Esophagus (tissue), 2 donors: ENCODE measurements at regions not wholly inside any gene's neighbourhood (a gene's known extent, or its start where the extent isn't known, plus 50 kb on each side); places are given as distances from the start of the nearest gene placed in this dataset.
"Not testable (repeated sequence)": the region's sequence is repeated elsewhere in the genome, so short reads cannot be mapped to it uniquely, and the experiment has no call there.

Experiments
- H3K27ac ChIP-seq, 2 donors: one replicate each; pipeline ENCODE4 v1.5.1; 2013; ENCODE audit warnings: low read depth in 2 of 2, mild to moderate bottlenecking in 2 of 2, inconsistent platforms in 1 of 2, low read length in 1 of 2, moderate library complexity in 1 of 2
- H3K27me3 ChIP-seq, 2 donors: one replicate each; pipeline ENCODE4 v1.6.1; 2013; ENCODE audit warnings: low read length in 2 of 2, control low read depth in 1 of 2, mild to moderate bottlenecking in 1 of 2; ENCODE audit not compliant: insufficient read depth in 2 of 2, control insufficient read depth in 1 of 2
- H3K36me3 ChIP-seq, 2 donors: one replicate each; pipeline ENCODE4 v1.6.1; 2013; ENCODE audit warnings: low read length in 1 of 2; ENCODE audit not compliant: control insufficient read depth in 2 of 2, insufficient read depth in 2 of 2
- H3K4me1 ChIP-seq, 2 donors: one replicate each; pipeline ENCODE4 v1.6.1; 2013; ENCODE audit warnings: low read length in 1 of 2; ENCODE audit not compliant: control insufficient read depth in 2 of 2, insufficient read depth in 2 of 2
- H3K4me3 ChIP-seq, 2 donors: one replicate each; pipeline ENCODE4 v1.5.1; 2013; ENCODE audit warnings: low read length in 2 of 2, mild to moderate bottlenecking in 2 of 2, low read depth in 1 of 2, moderate library complexity in 1 of 2
- H3K9me3 ChIP-seq, 2 donors: one replicate each; pipeline ENCODE4 v1.6.1; 2013; ENCODE audit warnings: mild to moderate bottlenecking in 2 of 2, low read depth in 1 of 2, low read length in 1 of 2, moderate library complexity in 1 of 2; ENCODE audit not compliant: control insufficient read depth in 2 of 2, insufficient read depth in 1 of 2
- WGBS, 2 donors: extraction: QIAGEN DNeasy Blood & Tissue Kit; methylation state at CpG; one replicate each; pipeline ENCODE4 v1.1.7; 2013; 5-methylcytosine and 5-hydroxymethylcytosine counted together
- donor health status: healthy with polysubstance abuse.
- donor health status: Bipolar disorder and iron deficiency.

DNA sequence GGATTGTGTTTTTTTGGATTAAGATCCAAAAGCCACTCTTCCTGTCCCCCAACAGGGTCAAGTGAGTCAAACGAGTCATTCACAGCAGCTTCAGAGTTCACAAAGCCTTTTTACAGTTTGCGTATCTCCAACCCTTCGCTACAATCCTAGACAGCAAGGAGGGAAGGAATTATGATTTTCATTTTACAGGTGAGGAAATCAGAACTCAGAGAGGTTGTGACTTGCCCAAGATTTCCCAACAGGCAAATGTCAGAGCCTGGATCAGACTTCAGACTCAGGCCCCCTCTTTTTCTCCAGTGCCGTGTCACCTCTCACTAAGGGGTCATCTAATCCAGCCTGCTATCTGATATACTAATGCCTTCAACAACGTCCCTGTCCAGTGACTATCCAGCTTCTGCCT lies 72.1 kb upstream of the XPA start:
- peak overlapping the region in 1 of 2 donors; percentile 67 for H3K27ac ChIP-seq

DNA sequence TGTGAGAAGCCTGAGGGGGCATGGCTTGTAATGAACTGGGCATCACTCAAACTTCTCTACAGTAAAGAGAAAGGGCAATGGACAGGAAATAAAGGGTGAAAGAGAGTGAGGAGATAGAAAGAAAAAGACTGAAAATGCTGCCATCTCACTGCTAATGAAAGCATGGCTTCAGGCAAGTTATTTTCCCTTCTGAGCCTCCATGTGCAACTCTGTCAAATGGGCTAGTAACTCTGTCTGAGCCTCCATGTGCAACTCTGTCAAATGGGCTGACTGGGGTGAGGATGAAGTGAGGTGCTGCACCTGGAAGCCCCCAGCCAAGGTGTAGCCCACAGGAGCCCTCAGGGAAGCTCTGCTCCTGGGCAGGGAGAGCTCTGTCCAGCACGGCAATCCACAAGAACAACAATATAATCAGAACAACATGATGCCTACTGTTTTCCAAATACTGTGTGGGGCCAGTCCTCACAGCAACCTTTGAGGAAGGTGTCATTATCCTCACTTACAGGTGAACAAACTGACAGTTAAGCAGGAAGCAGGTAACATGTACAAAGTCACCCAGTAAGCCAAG lies 73.8 kb upstream of the XPA start:
- no peaks in the 10 kb centered on the region for H3K9me3 ChIP-seq
- 65 to 69% methylated on average over 1 of the region's 1 CpG for WGBS, 2 donors
- H3K4me3 ChIP-seq: no peak overlapping the region
- H3K4me1 ChIP-seq: peaks cover 0 to 19% of the 10 kb centered on the region in 2 donors
- no peaks in the 10 kb centered on the region for H3K36me3 ChIP-seq
- no peak overlapping the region for H3K27ac ChIP-seq
- H3K27me3 ChIP-seq: no peaks in the 10 kb centered on the region

More for the DNA sequence above, 72.1 kb upstream of the XPA start:
- peaks cover 2 to 19% of the 10 kb centered on the region in 2 donors for H3K4me1 ChIP-seq
- 43 to 57% methylated on average over 5 of the region's 5 CpGs for WGBS, 2 donors
- no peaks in the 10 kb centered on the region for H3K27me3 ChIP-seq
- H3K4me3 ChIP-seq: no peak overlapping the region
- no peaks in the 10 kb centered on the region for H3K9me3 ChIP-seq
- H3K36me3 ChIP-seq: no peaks in the 10 kb centered on the region

GRCh38 chr9:97771641-97772040 lies 74.5 kb upstream of the XPA start:
- no peaks in the 10 kb centered on the region for H3K9me3 ChIP-seq
- no peak overlapping the region for H3K4me3 ChIP-seq
- H3K27ac ChIP-seq: peak overlapping the region in 1 of 2 donors; percentile 6
- no peaks in the 10 kb centered on the region for H3K36me3 ChIP-seq
- H3K4me1 ChIP-seq: peaks cover 0 to 13% of the 10 kb centered on the region in 2 donors
- no peaks in the 10 kb centered on the region for H3K27me3 ChIP-seq
- 74 to 83% methylated on average over 3 of the region's 3 CpGs for WGBS, 2 donors

- Histone ChIP-seq H3K36me3 (no peaks in the 10 kb centered on the region), H3K27ac (peak overlapping the region in 1 of 2 donors; percentile 6), H3K9me3 (no peaks in the 10 kb centered on the region), H3K27me3 (no peaks in the 10 kb centered on the region), H3K4me3 (no peak overlapping the region), H3K4me1 (peaks cover 0 to 13% of the 10 kb centered on the region in 2 donors)
- WGBS, 2 donors: 54 to 62% methylated on average over 4 of the region's 4 CpGs
Measured at GRCh38 chr9:97772145-97772544, 75.0 kb upstream of the XPA start.

DNA sequence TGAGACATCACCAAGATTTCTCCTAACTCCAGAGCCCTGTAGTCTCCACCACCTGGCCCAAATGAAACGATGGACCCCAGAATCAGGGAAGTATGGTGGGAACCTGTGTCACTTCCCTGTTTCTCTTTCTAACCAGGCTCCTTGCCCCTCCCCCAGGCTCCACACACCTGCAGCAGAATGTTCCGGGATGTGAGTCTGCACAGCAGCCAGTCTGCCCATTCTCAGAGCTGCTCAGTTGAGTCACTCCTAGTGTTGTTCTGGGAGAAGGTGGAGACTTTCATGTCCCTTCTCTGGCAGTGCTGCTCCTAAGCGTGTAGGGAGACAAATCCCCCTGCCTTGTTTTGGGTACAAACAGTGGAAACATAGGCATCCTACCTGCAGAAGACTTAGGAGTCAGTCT lies 76.0 kb upstream of the XPA start:
- Histone ChIP-seq H3K36me3 (no peaks in the 10 kb centered on the region), H3K4me1 (peaks cover 0 to 13% of the 10 kb centered on the region in 2 donors), H3K27me3 (no peaks in the 10 kb centered on the region), H3K9me3 (no peaks in the 10 kb centered on the region), H3K27ac (peak overlapping the region; percentile 88 to 98), H3K4me3 (no peak overlapping the region)
- 61 to 64% methylated on average over 3 of the region's 3 CpGs for WGBS, 2 donors

DNA sequence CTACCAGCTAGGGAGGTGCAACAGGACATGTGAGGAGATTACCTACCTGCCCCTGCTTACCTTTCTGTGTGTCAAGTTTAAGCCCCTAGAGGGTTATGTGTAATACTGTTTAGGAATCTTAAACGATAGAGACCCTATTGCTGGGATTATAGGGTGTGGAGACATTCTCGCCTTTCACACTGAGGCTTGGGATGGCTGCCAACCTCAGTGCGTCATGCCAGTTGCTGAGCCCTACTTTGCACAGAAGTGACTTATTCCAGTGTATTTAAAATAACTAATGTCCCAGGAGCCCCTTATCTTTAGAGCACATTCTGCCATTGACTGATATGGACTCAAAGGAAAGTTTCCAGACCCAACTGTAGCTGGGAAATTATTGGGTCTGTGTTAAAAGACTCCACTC lies 76.6 kb upstream of the XPA start:
- no peaks in the 10 kb centered on the region for H3K27me3 ChIP-seq

DNA sequence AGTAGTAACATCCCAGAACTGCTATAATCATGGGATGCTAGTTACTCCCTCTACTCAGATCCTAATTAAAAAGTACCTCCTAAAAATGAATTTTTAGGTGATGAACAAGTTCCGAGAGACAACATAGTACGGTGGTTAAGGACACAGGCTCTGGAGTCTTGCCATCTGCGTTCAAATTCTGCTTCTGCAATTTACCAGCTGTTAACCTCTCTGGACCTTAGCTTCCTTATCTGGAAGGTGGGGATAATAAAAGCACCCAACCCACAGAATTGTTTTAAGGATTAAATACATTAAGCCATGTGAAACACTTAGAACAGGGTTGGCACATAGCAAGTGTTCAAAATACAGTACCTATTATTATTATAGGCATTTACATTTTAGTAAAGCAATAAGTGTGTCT lies 77.5 kb upstream of the XPA start:
- Histone ChIP-seq H3K4me3 (no peak overlapping the region), H3K4me1 (peaks cover 0 to 13% of the 10 kb centered on the region in 2 donors), H3K9me3 (no peaks in the 10 kb centered on the region), H3K27me3 (no peaks in the 10 kb centered on the region), H3K27ac (no peak overlapping the region), H3K36me3 (no peaks in the 10 kb centered on the region)
- WGBS, 2 donors: 53 to 56% methylated on average over 3 of the region's 3 CpGs

More for the DNA sequence above, 76.6 kb upstream of the XPA start:
- Histone ChIP-seq H3K36me3 (no peaks in the 10 kb centered on the region), H3K27ac (peak overlapping the region; percentile 88 to 98), H3K4me1 (peaks cover 0 to 13% of the 10 kb centered on the region in 2 donors), H3K9me3 (no peaks in the 10 kb centered on the region), H3K4me3 (no peak overlapping the region)
- 24 to 29% methylated on average over 3 of the region's 3 CpGs for WGBS, 2 donors

DNA sequence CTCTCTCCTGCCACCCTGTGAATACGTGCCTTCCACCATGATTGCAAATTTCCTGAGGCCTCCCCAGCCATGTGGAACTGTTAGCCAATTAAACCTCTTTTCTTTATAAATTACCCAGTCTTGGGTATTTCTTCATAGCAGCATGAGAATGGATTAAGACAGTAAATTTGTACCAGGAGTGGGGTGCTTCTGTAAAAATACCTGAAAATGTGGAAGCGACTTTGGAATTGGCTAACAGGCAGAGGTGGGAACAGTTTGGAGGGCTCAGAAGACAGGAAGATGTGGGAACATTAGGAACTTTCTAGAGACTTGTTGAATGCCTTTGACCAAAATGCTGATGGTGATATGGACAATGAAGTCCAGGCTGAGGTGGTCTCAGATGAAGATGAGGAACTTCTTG lies 74.3 kb upstream of the FOXE1 start:
- not testable (repeated sequence) for H3K27ac ChIP-seq, H3K4me1 ChIP-seq, H3K36me3 ChIP-seq, H3K27me3 ChIP-seq, H3K4me3 ChIP-seq, H3K9me3 ChIP-seq
- 88 to 92% methylated on average over 2 of the region's 2 CpGs for WGBS, 2 donors

- Histone ChIP-seq H3K4me3 (no peak overlapping the region), H3K36me3 (no peaks in the 10 kb centered on the region), H3K4me1 (no peaks in the 10 kb centered on the region), H3K27ac (no peak overlapping the region), H3K27me3 (no peaks in the 10 kb centered on the region), H3K9me3 (no peaks in the 10 kb centered on the region)
- WGBS, 2 donors: 89% methylated on average over 2 of the region's 2 CpGs
Measured at GRCh38 chr9:97779608-97780007, 73.4 kb upstream of the FOXE1 start.

- H3K9me3 ChIP-seq: no peaks in the 10 kb centered on the region
- no peaks in the 10 kb centered on the region for H3K27me3 ChIP-seq
- no peak overlapping the region for H3K4me3 ChIP-seq
- H3K4me1 ChIP-seq: no peaks in the 10 kb centered on the region
- H3K27ac ChIP-seq: peak overlapping the region; percentile 76 to 83
- no peaks in the 10 kb centered on the region for H3K36me3 ChIP-seq
- 40 to 46% methylated on average over 1 of the region's 1 CpG for WGBS, 2 donors
Measured at GRCh38 chr9:97781902-97782301, 71.1 kb upstream of the FOXE1 start.
